HFFc6 (cell line): ENCODE measurements at regions not wholly inside any gene's neighbourhood (a gene's known extent, or its start where the extent isn't known, plus 50 kb on each side); places are given as distances from the start of the nearest gene placed in this dataset.

Source experiments
- DNase-seq: peaks from one replicate; pipeline ENCODE4 v3.0.0-alpha.2; 2018
- H3K27ac Mint-ChIP-seq: 2 replicates; pipeline ENCODE4 v1.8.0; 2020; ENCODE audit warnings: mild to moderate bottlenecking, mixed read lengths
- H3K27me3 Mint-ChIP-seq: 2 replicates; pipeline ENCODE4 v1.8.0; 2021; ENCODE audit warnings: mild to moderate bottlenecking, moderate library complexity, mixed read lengths; ENCODE audit not compliant: insufficient read depth
- H3K36me3 Mint-ChIP-seq: 2 replicates; pipeline ENCODE4 v1.8.0; 2021; ENCODE audit warnings: low read depth, mixed read lengths
- H3K4me1 Mint-ChIP-seq: 2 replicates; pipeline ENCODE4 v1.8.0; 2020; ENCODE audit warnings: low read depth, mixed read lengths
- H3K4me3 Mint-ChIP-seq: 2 replicates; pipeline ENCODE4 v1.8.0; 2020; ENCODE audit warnings: mild to moderate bottlenecking, moderate library complexity, mixed read lengths
- H3K9me3 Mint-ChIP-seq: 2 replicates; pipeline ENCODE4 v1.8.0; 2020; ENCODE audit warnings: mild to moderate bottlenecking, mixed read lengths
- TF ChIP-seq, protein P1 (sequence below): fragments of 200-600 bp; sonication (generic); IDR thresholded peaks from 2 replicates; pipeline ENCODE4 v1.5.0; 2021; ENCODE audit warnings: antibody characterized with exemption, mild to moderate bottlenecking

DNA sequence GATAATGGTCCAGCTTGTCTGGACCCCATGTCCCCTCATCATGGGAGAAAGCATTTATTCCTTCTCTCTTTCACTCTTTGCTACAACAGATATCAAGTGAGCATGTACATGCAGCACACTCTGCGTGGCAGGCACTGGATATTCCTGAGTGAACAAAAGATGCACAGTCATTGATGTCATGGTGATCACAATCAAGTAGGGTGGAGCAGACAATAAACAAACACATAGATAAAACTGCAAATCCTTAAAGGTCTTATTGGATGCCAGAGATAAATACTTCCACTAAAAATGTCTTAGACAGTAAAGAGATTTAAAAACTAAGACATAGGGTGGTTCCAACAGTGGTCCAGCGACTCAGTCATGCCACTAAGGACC lies 178.0 kb downstream of the ZC3H11B start:
- Mint-ChIP-seq H3K27me3 (peaks cover 5% of the 10 kb centered on the region), H3K4me3 (no peak overlapping the region), H3K36me3 (no peaks in the 10 kb centered on the region), H3K4me1 (no peaks in the 10 kb centered on the region; the same call in 1 of the 2 replicates), H3K27ac (no peak overlapping the region), H3K9me3 (peaks cover 11% of the 10 kb centered on the region; the same call in 1 of the 2 replicates)
- DNase-seq, result no peak
- TF ChIP-seq, protein P1, sequence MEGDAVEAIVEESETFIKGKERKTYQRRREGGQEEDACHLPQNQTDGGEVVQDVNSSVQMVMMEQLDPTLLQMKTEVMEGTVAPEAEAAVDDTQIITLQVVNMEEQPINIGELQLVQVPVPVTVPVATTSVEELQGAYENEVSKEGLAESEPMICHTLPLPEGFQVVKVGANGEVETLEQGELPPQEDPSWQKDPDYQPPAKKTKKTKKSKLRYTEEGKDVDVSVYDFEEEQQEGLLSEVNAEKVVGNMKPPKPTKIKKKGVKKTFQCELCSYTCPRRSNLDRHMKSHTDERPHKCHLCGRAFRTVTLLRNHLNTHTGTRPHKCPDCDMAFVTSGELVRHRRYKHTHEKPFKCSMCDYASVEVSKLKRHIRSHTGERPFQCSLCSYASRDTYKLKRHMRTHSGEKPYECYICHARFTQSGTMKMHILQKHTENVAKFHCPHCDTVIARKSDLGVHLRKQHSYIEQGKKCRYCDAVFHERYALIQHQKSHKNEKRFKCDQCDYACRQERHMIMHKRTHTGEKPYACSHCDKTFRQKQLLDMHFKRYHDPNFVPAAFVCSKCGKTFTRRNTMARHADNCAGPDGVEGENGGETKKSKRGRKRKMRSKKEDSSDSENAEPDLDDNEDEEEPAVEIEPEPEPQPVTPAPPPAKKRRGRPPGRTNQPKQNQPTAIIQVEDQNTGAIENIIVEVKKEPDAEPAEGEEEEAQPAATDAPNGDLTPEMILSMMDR, result no peak

DNA sequence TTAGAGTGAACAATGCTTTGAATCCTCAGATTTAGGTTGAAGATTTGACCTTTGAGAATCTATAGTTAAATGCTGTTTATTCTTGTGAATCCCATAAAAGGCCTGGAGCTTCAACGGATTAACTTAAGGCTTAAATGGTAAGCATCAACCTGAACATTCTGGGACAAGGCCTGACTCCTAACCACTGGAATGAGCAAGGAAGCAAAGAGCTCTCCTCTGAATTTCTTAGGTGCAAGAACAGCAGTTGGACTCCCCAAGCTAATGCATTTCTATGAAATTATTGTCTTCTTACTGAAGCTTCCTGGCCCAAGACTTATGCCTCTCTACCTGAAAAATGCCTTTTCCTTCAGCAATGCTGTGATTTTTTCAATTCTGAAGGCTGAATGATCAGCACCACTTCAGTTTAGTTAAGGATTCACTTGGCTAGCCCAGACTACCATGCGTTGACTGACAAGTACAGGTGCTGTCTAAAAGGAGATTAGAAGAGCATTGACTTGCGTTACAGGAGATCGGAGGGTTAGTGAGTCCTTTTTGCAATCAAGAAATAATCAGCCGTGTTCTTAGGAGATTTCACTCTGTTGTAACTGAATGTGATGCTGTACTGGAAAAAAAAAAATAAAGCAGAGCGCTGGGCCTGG lies 178.5 kb downstream of the ZC3H11B start:
- Mint-ChIP-seq H3K4me1 (no peaks in the 10 kb centered on the region; the same call in 1 of the 2 replicates), H3K4me3 (no peak overlapping the region), H3K27me3 (peaks cover 5% of the 10 kb centered on the region), H3K27ac (no peak overlapping the region), H3K9me3 (peaks cover 11% of the 10 kb centered on the region; the same call in 1 of the 2 replicates), H3K36me3 (no peaks in the 10 kb centered on the region)
- TF ChIP-seq, protein P1, result no peak
- no peak for DNase-seq

DNA sequence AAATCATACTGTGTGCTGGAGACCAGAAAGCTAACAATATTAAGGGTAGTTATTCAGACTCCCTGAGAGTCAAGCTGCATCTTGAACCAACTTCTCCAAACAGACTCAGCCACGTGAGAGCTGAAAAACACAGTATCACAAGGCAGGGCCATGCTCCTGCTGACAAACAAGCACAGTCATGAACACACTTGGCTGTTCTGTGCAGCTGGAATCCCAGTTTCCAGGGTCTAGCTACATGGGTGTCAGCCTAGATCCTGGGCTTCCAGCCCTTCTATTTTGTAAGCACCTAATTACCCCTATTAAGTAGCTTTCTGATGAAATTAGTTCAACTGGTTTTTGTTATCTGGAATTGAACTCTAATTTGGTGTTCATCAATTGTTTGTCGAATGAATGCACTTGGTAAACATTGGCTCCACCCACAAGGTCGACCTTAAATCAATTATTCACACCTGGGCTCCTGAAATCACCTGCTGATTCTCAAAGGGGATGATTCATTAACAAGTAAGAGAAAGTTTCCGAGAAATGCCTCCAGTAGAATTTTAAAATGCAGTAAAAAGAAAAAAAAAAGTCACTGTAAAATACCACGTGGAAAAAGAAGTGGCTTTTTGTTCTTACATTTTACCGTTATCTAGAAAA lies 179.3 kb downstream of the ZC3H11B start:
- H3K27ac Mint-ChIP-seq, result no peak overlapping the region
- peaks cover 14% of the 10 kb centered on the region; the same call in 1 of the 2 replicates for H3K9me3 Mint-ChIP-seq
- TF ChIP-seq, protein P1, result no peak
- H3K4me3 Mint-ChIP-seq, result no peak overlapping the region
- H3K27me3 Mint-ChIP-seq, result peaks cover 2% of the 10 kb centered on the region; the same call in 1 of the 2 replicates
- DNase-seq, result no peak
- H3K4me1 Mint-ChIP-seq, result no peaks in the 10 kb centered on the region; the same call in 1 of the 2 replicates
- H3K36me3 Mint-ChIP-seq, result no peaks in the 10 kb centered on the region

DNA sequence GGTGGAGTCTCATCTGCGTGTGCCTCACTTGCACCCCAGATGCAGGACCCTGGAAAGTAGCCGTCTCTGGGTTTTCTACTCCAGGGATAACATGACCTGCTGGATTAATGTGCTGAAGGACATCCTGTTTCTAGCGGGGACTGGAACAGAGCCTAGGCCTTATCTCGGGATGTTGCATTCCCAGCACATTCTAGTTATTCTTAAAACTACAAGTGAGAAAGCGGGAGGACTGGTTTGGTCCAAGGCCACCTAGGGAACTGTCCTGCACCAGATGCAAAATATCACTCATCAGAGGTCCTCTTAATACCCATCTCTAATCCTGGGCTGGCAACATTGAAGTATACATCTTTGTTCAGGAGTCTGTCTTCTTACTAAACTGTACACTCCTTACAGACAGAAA lies 179.9 kb downstream of the ZC3H11B start:
- H3K4me3 Mint-ChIP-seq, result no peak overlapping the region
- H3K27me3 Mint-ChIP-seq, result peaks cover 2% of the 10 kb centered on the region; the same call in 1 of the 2 replicates
- H3K27ac Mint-ChIP-seq, result no peak overlapping the region
- no peak for DNase-seq
- peaks cover 15% of the 10 kb centered on the region; the same call in 1 of the 2 replicates for H3K9me3 Mint-ChIP-seq
- peaks cover 4% of the 10 kb centered on the region; the same call in 1 of the 2 replicates for H3K4me1 Mint-ChIP-seq
- H3K36me3 Mint-ChIP-seq, result no peaks in the 10 kb centered on the region
- TF ChIP-seq, protein P1, result no peak

DNA sequence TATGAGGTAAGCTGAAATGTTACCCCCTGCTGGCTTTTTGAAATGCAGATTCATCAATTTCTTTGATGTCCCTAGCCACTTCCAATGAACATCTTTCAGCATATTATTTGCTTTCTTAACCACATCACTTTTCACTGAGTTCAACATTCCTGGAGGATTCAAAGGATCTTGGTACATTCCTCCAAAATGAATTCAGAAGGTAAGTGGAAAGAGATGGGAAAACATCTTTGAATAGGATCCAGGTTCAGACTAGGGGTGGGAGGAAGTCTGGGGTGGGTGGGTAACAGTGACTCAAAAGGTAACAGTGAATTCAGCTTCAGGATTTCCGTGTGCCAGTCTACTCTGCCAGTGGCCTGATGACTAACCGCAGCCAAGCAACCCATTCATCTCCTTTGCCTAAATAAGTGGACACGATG lies 180.7 kb downstream of the ZC3H11B start:
- H3K27me3 Mint-ChIP-seq, result peaks cover 2% of the 10 kb centered on the region; the same call in 1 of the 2 replicates
- no peaks in the 10 kb centered on the region for H3K36me3 Mint-ChIP-seq
- peaks cover 5% of the 10 kb centered on the region; the same call in 1 of the 2 replicates for H3K4me1 Mint-ChIP-seq
- TF ChIP-seq, protein P1, result no peak
- peaks cover 15% of the 10 kb centered on the region; the same call in 1 of the 2 replicates for H3K9me3 Mint-ChIP-seq
- no peak overlapping the region for H3K4me3 Mint-ChIP-seq
- no peak overlapping the region for H3K27ac Mint-ChIP-seq
- no peak for DNase-seq
